ENCODE measurements at regions not wholly inside any gene's neighbourhood (a gene's known extent, or its start where the extent isn't known, plus 50 kb on each side); places are given as distances from the start of the nearest gene placed in this dataset.

DNA sequence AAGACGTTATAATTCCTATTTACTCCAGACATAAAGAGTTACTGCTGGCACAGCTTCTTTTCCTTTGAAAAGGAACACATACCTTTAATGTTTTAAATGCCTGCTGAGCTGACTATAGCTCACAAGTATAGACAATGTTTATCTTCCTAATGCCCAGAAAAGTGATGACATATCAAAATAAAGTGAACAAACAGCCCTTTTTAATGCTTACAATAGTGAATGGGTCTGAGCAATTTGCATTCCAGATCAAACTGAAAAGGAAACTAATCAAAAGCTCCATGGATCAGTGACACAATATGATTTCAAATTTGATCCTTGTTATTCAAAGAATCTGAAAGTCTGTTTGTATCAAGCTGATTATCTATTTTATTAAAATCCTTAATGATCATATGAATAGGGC is 233.6 kb upstream of the SEMA3E start:
- TF ChIP-seq POLR2AphosphoS5 (IDR thresholded peaks at IDR 0.05; ENCODE audit: borderline replicate concordance, low read depth, low read length) (no peak), EZH2 (IDR thresholded peaks at IDR 0.05) (no peak), FOXP2 (optimal IDR thresholded peaks at IDR 0.05; ENCODE audit: control extremely low read depth, extremely low read length, insufficient read depth) (no peak)
- Histone ChIP-seq H3K9ac (ENCODE audit: insufficient read length) (no peak overlapping the region), H3K27ac (no peak overlapping the region), H3K9me3 (ENCODE audit: low read depth, low read length) (no peaks in the 10 kb centered on the region; the same call in 1 of the 2 replicates), H3K4me3 (no peak overlapping the region), H3K36me3 (ENCODE audit: insufficient read depth, low read length) (no peaks in the 10 kb centered on the region)
- DNase-seq (ENCODE audit: low read depth, low spot score): no peak

DNA sequence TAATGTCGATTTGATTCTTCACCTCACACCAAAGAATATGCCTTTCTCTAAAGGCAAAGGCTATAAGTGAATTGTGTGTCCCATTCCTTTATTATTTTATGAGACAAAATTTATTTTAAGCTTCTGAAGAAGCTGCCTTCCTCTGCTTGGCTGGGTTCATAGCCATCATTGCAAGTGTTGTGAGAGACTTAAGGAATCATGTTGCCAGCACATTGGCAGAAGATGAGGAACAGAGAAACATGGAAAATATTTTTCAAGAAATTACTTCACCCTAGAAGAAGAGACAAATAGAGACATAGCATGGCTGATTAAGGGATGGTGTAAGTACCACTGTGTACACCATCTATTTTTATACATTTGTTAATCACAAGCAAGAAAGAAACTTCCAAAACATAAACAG is 230.1 kb upstream of the SEMA3E start:
- Histone ChIP-seq H3K9ac (ENCODE audit: insufficient read length) (no peak overlapping the region), H3K4me3 (no peak overlapping the region), H3K27ac (no peak overlapping the region), H3K36me3 (ENCODE audit: insufficient read depth, low read length) (no peaks in the 10 kb centered on the region), H3K9me3 (ENCODE audit: low read depth, low read length) (no peaks in the 10 kb centered on the region; the same call in 1 of the 2 replicates)
- DNase-seq (ENCODE audit: low read depth, low spot score): no peak
- TF ChIP-seq FOXP2 (optimal IDR thresholded peaks at IDR 0.05; ENCODE audit: control extremely low read depth, extremely low read length, insufficient read depth) (no peak), POLR2AphosphoS5 (IDR thresholded peaks at IDR 0.05; ENCODE audit: borderline replicate concordance, low read depth, low read length) (no peak), EZH2 (IDR thresholded peaks at IDR 0.05) (no peak)

GRCh38 chr7:83878614-83879013 is 229.7 kb upstream of the SEMA3E start:
- no peak overlapping the region for H3K9ac ChIP-seq (ENCODE audit: insufficient read length)
- H3K27ac ChIP-seq: no peak overlapping the region
- no peaks in the 10 kb centered on the region; the same call in 1 of the 2 replicates for H3K9me3 ChIP-seq (ENCODE audit: low read depth, low read length)
- H3K36me3 ChIP-seq (ENCODE audit: insufficient read depth, low read length): no peaks in the 10 kb centered on the region
- no peak overlapping the region for H3K4me3 ChIP-seq
- no peak for DNase-seq (ENCODE audit: low read depth, low spot score)
- TF ChIP-seq FOXP2 (optimal IDR thresholded peaks at IDR 0.05; ENCODE audit: control extremely low read depth, extremely low read length, insufficient read depth) (no peak), EZH2 (IDR thresholded peaks at IDR 0.05) (no peak), POLR2AphosphoS5 (IDR thresholded peaks at IDR 0.05; ENCODE audit: borderline replicate concordance, low read depth, low read length) (no peak)

DNA sequence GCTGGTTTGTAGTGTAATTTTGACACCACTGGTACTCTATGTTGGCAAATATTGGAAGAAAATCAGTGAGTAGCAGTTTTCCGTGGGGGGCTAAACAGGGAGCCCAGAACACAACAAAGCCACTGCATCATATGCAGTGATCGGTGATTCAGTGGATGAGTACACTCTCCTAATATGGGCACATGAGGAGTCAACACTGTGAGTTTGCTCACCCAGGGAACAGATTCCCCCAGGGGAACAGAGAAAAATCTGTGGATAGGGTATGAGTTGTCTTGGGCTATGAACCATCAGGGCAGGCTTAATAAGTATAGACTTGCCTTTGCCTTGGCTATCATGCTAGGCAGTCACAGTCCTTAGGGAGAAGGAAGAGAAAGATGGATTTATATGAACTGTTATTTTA is 227.7 kb upstream of the SEMA3E start:
- no peak overlapping the region for H3K27ac ChIP-seq
- DNase-seq (ENCODE audit: low read depth, low spot score): no peak

GRCh38 chr7:83873459-83873858 is 224.5 kb upstream of the SEMA3E start:
- no peak for DNase-seq (ENCODE audit: low read depth, low spot score)
- H3K27ac ChIP-seq: no peak overlapping the region
- no peak overlapping the region for H3K4me3 ChIP-seq
- H3K36me3 ChIP-seq (ENCODE audit: insufficient read depth, low read length): no peaks in the 10 kb centered on the region
- H3K9ac ChIP-seq (ENCODE audit: insufficient read length): no peak overlapping the region
- TF ChIP-seq FOXP2 (optimal IDR thresholded peaks at IDR 0.05; ENCODE audit: control extremely low read depth, extremely low read length, insufficient read depth) (no peak), EZH2 (IDR thresholded peaks at IDR 0.05) (no peak), POLR2AphosphoS5 (IDR thresholded peaks at IDR 0.05; ENCODE audit: borderline replicate concordance, low read depth, low read length) (no peak)
- no peaks in the 10 kb centered on the region for H3K9me3 ChIP-seq (ENCODE audit: low read depth, low read length)

More for the DNA sequence above, 227.7 kb upstream of the SEMA3E start:
- Histone ChIP-seq H3K4me3 (no peak overlapping the region), H3K9me3 (ENCODE audit: low read depth, low read length) (no peaks in the 10 kb centered on the region; the same call in 1 of the 2 replicates), H3K36me3 (ENCODE audit: insufficient read depth, low read length) (no peaks in the 10 kb centered on the region), H3K9ac (ENCODE audit: insufficient read length) (no peak overlapping the region)
- TF ChIP-seq FOXP2 (optimal IDR thresholded peaks at IDR 0.05; ENCODE audit: control extremely low read depth, extremely low read length, insufficient read depth): no peak
- no peak for TF ChIP-seq POLR2AphosphoS5 (IDR thresholded peaks at IDR 0.05; ENCODE audit: borderline replicate concordance, low read depth, low read length)
- no peak for TF ChIP-seq EZH2 (IDR thresholded peaks at IDR 0.05)

GRCh38 chr7:83872501-83872900 is 223.6 kb upstream of the SEMA3E start:
- TF ChIP-seq FOXP2 (optimal IDR thresholded peaks at IDR 0.05; ENCODE audit: control extremely low read depth, extremely low read length, insufficient read depth): no peak
- Histone ChIP-seq H3K9me3 (ENCODE audit: low read depth, low read length) (no peaks in the 10 kb centered on the region), H3K4me3 (no peak overlapping the region), H3K36me3 (ENCODE audit: insufficient read depth, low read length) (no peaks in the 10 kb centered on the region), H3K27ac (no peak overlapping the region), H3K9ac (ENCODE audit: insufficient read length) (no peak overlapping the region)
- DNase-seq (ENCODE audit: low read depth, low spot score): no peak

DNA sequence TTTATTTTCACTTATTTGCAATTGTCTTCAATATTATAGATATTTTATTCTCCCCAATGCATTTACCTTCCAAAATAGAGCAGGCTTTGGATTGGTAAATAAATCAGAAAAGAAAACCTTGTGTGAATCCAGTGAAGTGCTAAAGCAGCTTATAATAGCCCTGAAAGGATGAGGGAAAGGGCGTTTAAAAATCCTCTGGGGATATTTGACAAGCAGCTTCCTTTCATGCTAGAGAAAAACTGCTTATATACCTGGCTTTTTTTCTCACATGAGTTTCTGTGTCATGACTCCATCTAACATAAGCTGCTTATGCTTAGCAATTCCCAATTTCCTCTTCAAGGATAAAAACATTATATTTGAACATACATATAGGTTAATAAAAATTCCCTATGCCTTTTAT is 221.6 kb upstream of the SEMA3E start:
- Histone ChIP-seq H3K27ac (no peak overlapping the region), H3K36me3 (ENCODE audit: insufficient read depth, low read length) (no peaks in the 10 kb centered on the region), H3K4me3 (no peak overlapping the region), H3K9ac (ENCODE audit: insufficient read length) (no peak overlapping the region), H3K9me3 (ENCODE audit: low read depth, low read length) (no peaks in the 10 kb centered on the region)
- no peak for TF ChIP-seq POLR2AphosphoS5 (IDR thresholded peaks at IDR 0.05; ENCODE audit: borderline replicate concordance, low read depth, low read length)
- no peak for DNase-seq (ENCODE audit: low read depth, low spot score)

DNA sequence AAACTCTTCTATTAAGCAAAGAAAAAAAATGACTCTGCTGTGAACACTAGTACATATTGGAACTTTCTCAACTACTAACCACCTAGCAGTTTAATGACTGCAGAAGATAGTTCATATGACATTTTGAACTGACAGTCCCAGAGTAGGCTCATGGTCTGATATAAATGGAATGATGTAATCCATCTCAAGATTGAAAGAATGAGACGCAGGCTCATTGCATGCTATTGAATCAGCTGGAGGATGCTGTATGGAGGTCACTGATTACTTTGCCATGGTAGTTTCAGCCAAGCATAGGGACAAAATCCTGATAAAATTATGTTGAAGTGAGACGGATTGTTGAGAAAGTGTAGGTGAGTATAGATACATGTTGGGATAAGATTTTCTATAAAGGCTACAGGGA is 217.6 kb upstream of the SEMA3E start:
- Histone ChIP-seq H3K9me3 (ENCODE audit: low read depth, low read length) (no peaks in the 10 kb centered on the region), H3K27ac (no peak overlapping the region), H3K4me3 (no peak overlapping the region), H3K36me3 (ENCODE audit: insufficient read depth, low read length) (no peaks in the 10 kb centered on the region), H3K9ac (ENCODE audit: insufficient read length) (no peak overlapping the region)
- no peak for DNase-seq (ENCODE audit: low read depth, low spot score)
- TF ChIP-seq FOXP2 (optimal IDR thresholded peaks at IDR 0.05; ENCODE audit: control extremely low read depth, extremely low read length, insufficient read depth): no peak
- no peak for TF ChIP-seq POLR2AphosphoS5 (IDR thresholded peaks at IDR 0.05; ENCODE audit: borderline replicate concordance, low read depth, low read length)
- no peak for TF ChIP-seq EZH2 (IDR thresholded peaks at IDR 0.05)

DNA sequence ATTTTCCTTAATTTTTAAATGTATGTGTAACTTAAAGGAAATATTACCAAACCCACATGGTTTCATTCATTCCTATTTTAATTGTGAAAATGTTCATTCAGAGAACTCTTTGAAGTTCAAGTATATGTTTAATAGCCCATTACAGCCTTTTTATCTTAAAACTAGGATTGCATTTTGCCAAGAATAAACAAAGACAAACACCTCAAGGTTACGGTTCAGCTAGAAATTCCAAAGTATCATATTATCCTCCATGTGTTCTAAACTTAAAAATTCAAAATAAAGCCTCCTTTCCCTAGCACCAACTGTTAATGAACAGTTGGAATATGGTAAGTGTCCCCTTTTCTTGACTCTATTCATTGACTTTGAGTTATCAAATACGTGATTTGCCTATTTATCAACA is 215.6 kb upstream of the SEMA3E start:
- no peak for DNase-seq (ENCODE audit: low read depth, low spot score)
- no peak overlapping the region for H3K9ac ChIP-seq (ENCODE audit: insufficient read length)
- H3K27ac ChIP-seq: no peak overlapping the region
- TF ChIP-seq FOXP2 (optimal IDR thresholded peaks at IDR 0.05; ENCODE audit: control extremely low read depth, extremely low read length, insufficient read depth) (no peak), POLR2AphosphoS5 (IDR thresholded peaks at IDR 0.05; ENCODE audit: borderline replicate concordance, low read depth, low read length) (no peak), EZH2 (IDR thresholded peaks at IDR 0.05) (no peak)
- no peaks in the 10 kb centered on the region for H3K36me3 ChIP-seq (ENCODE audit: insufficient read depth, low read length)
- no peaks in the 10 kb centered on the region for H3K9me3 ChIP-seq (ENCODE audit: low read depth, low read length)
- H3K4me3 ChIP-seq: no peak overlapping the region
